Upper lobe of right lung (tissue), 1 donor: ENCODE measurements at regions not wholly inside any gene's neighbourhood (a gene's known extent, or its start where the extent isn't known, plus 50 kb on each side); places are given as distances from the start of the nearest gene placed in this dataset.

Experiments used
- ATAC-seq: fragments of 200-7000 bp; cut with Tn5 transposase; one replicate; pipeline ENCODE4 v1.9.1; 2020; ENCODE audit warnings: mild to moderate bottlenecking, moderate library complexity
- DNase-seq: peaks from one replicate; pipeline ENCODE4 v3.0.0-alpha.2; 2020
- H3K27ac ChIP-seq: fragments of 200-600 bp; one replicate; pipeline ENCODE4 v1.8.0; 2022
- H3K27me3 ChIP-seq: fragments of 200-600 bp; one replicate; pipeline ENCODE4 v1.8.0; 2022; ENCODE audit warnings: mild to moderate bottlenecking
- H3K36me3 ChIP-seq: fragments of 200-600 bp; one replicate; pipeline ENCODE4 v1.8.0; 2022
- H3K4me1 ChIP-seq: fragments of 200-600 bp; one replicate; pipeline ENCODE4 v1.8.0; 2022
- H3K4me3 ChIP-seq: fragments of 200-600 bp; one replicate; pipeline ENCODE4 v1.8.0; 2022; ENCODE audit warnings: mild to moderate bottlenecking
- H3K9me3 ChIP-seq: fragments of 200-600 bp; one replicate; pipeline ENCODE4 v1.8.0; 2022
- intact Hi-C: fragments of 100-400 bp; cut with DNase I; formaldehyde crosslinking; loops from one replicate; pipeline ENCODE4 v1.11.0; 2022
- TF ChIP-seq, protein P1 (sequence below): fragments of 200-600 bp; IDR thresholded peaks from one replicate; pipeline ENCODE4 v1.8.0; 2022; ENCODE audit warnings: antibody characterized with exemption
- donor health status: DM: no; HTN: yes; CAD: no; lungs with severe emphysema.

- TF ChIP-seq, protein P1, sequence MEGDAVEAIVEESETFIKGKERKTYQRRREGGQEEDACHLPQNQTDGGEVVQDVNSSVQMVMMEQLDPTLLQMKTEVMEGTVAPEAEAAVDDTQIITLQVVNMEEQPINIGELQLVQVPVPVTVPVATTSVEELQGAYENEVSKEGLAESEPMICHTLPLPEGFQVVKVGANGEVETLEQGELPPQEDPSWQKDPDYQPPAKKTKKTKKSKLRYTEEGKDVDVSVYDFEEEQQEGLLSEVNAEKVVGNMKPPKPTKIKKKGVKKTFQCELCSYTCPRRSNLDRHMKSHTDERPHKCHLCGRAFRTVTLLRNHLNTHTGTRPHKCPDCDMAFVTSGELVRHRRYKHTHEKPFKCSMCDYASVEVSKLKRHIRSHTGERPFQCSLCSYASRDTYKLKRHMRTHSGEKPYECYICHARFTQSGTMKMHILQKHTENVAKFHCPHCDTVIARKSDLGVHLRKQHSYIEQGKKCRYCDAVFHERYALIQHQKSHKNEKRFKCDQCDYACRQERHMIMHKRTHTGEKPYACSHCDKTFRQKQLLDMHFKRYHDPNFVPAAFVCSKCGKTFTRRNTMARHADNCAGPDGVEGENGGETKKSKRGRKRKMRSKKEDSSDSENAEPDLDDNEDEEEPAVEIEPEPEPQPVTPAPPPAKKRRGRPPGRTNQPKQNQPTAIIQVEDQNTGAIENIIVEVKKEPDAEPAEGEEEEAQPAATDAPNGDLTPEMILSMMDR, result no peak
- Histone ChIP-seq H3K4me3 (no peak overlapping the region), H3K9me3 (no peaks in the 10 kb centered on the region), H3K4me1 (no peaks in the 10 kb centered on the region), H3K27me3 (no peaks in the 10 kb centered on the region), H3K27ac (no peak overlapping the region), H3K36me3 (no peaks in the 10 kb centered on the region)
- ATAC-seq (no peak), DNase-seq (no peak)
- intact Hi-C loops, result no loop called here
Measured at GRCh38 chr20:22464312-22465003, 119.9 kb downstream of the FOXA2 start.

GRCh38 chr20:22462975-22463914 lies 121.1 kb downstream of the FOXA2 start:
- intact Hi-C loops, result no loop called here
- H3K27ac ChIP-seq, result no peak overlapping the region
- no peak for DNase-seq
- TF ChIP-seq, protein P1, result no peak
- no peaks in the 10 kb centered on the region for H3K27me3 ChIP-seq
- no peak overlapping the region for H3K4me3 ChIP-seq
- ATAC-seq, result peak; percentile 34
- H3K4me1 ChIP-seq, result no peaks in the 10 kb centered on the region
- no peaks in the 10 kb centered on the region for H3K36me3 ChIP-seq
- H3K9me3 ChIP-seq, result no peaks in the 10 kb centered on the region

DNA sequence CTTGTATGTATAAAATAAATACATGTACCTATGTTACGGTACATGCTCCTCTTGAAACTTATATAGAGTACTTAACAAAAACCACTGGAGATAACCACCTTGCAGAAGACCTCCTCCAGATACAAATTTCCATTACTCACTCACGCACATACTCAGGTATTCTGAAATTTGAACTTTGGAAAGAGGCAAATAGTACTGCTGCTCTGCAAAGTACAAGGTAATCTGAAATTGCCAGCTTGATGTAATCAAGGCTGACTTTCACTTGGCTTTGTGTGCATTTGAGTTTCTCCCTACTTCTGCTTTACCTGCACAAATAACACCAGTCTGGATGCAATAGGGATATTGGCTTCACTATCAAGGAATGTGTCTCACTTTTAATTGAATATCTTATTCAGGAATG lies 123.6 kb downstream of the FOXA2 start:
- Histone ChIP-seq H3K9me3 (no peaks in the 10 kb centered on the region), H3K27me3 (peaks cover 5% of the 10 kb centered on the region), H3K4me3 (no peak overlapping the region), H3K4me1 (no peaks in the 10 kb centered on the region), H3K27ac (no peak overlapping the region), H3K36me3 (no peaks in the 10 kb centered on the region)
- ATAC-seq, result no peak
- DNase-seq, result no peak
- intact Hi-C loops, result no loop called here
- TF ChIP-seq, protein P1, result no peak

- no peak for DNase-seq
- intact Hi-C loops, result no loop called here
- no peak overlapping the region for H3K4me3 ChIP-seq
- no peak overlapping the region for H3K27ac ChIP-seq
- no peaks in the 10 kb centered on the region for H3K9me3 ChIP-seq
- peaks cover 5% of the 10 kb centered on the region for H3K27me3 ChIP-seq
- H3K36me3 ChIP-seq, result no peaks in the 10 kb centered on the region
- TF ChIP-seq, protein P1, result no peak
- H3K4me1 ChIP-seq, result no peaks in the 10 kb centered on the region
- ATAC-seq, result peak; percentile 75
Measured at GRCh38 chr20:22460231-22460630, 124.1 kb downstream of the FOXA2 start.

DNA sequence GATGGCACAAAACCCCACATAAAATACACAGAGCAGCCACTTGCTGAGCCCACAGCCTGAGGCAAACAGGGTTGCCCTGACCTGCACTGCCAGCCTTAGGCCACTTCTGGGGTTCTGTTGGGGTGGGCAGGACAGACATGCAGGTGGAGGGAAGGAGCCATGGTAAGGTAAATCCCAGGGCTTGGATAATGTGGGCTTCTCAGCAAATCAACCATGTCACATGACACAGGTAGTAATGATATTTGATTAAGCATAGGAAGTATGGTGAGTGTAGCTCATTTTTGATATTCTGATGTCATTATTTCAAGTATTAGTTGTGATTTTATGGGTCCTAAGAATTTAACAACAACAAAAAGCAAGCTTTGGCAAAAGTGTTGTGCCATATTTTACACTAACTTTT lies 124.6 kb downstream of the FOXA2 start:
- Histone ChIP-seq H3K36me3 (no peaks in the 10 kb centered on the region), H3K27ac (no peak overlapping the region), H3K4me1 (no peaks in the 10 kb centered on the region), H3K27me3 (peaks cover 5% of the 10 kb centered on the region), H3K4me3 (no peak overlapping the region), H3K9me3 (no peaks in the 10 kb centered on the region)
- intact Hi-C loops, result no loop called here
- ATAC-seq (no peak), DNase-seq (no peak)
- TF ChIP-seq, protein P1, result no peak
